GM18507 (cell line): ENCODE measurements at regions not wholly inside any gene's neighbourhood (a gene's known extent, or its start where the extent isn't known, plus 50 kb on each side); places are given as distances from the start of the nearest gene placed in this dataset.

Experiments
- DNase-seq: peaks from one replicate; pipeline ENCODE4 v3.0.0; 2011; ENCODE audit warnings: low read depth; ENCODE audit not compliant: insufficient read length; ENCODE audit errors: extremely low spot score
- FAIRE-seq: peaks from 2 replicates; lab custom pipeline; 2011; peaks lifted over from hg19 to GRCh38; lab: Jason Lieb, UNC

GRCh38 chr21:25350056-25350455 lies 257.2 kb downstream of the MRPL39 start:
- FAIRE-seq: no peak
- DNase-seq: no peak

DNA sequence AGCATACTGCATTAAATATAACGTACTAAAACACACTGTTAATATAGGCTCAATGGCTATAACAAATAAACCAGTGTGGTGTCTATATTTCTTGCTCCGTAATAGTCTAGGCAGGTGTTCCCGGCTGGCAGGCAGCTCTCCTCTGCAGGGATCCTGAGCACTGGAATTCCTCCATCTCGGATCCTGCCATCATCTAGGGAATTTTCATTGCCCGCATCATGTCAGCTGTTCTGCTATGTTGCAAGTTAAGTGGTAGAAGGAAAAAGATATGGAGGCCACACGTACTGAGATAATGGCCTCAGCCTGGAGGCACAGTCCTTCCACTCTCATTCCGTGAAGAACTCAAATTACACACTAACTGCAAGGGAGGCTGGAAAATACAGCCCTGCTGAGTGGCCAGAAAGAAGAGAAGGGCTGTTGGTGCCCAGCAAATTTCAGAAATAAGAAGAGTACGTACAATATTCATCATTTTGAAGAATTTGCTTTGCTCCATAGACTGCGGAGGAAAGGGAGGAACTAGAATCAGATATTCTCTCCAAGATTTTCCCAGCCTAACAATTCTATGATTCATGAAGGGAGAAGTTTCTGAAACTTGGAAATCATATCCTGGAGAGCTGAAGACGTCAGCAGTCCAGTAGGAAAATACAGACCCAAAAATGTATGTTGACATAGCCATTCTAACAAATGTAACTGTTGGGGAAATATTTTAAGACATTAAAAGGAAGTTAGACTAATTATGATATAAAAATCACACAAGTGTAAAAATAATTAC lies 263.3 kb downstream of the MRPL39 start:
- DNase-seq: no peak
- FAIRE-seq: no peak

DNA sequence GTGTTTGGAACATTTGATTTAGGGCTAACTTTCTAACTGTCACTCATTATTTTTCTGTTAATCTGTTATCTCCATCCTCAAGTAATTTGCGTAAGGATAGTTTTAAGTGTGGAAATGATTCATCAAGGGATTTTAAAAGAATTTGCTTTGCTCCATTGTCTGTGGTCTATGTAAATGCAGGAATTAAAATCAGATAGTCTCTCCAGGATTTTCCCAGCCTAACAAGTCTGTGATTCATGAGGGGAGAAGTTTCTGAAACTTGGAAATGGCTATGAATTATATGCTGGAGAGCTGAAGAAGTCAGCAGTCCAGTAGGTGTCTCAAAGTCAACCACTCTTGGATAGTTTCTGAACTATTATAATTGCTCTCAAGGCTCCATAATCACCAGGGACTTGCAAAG lies 264.5 kb downstream of the MRPL39 start:
- FAIRE-seq: no peak
- no peak for DNase-seq

DNA sequence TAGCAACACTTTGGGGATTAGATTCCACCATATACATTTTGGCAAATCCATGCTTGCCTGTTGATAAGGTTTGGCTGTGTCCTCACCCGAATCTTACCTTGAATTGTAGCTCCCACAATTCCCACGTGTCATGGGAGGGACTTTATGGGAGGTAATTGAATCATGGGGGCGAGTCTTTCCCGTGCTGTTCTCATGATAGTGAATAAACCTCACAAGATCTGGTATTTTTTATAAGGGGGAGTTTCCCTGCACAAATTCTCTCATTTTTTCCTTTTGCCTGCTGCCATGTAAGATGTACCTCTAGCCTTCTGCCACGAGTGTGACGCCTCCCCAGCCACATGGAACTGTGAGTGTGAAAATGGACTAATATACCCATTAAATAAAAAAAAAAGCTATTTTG lies 265.3 kb downstream of the MRPL39 start:
- FAIRE-seq (no peak), DNase-seq (no peak)

DNA sequence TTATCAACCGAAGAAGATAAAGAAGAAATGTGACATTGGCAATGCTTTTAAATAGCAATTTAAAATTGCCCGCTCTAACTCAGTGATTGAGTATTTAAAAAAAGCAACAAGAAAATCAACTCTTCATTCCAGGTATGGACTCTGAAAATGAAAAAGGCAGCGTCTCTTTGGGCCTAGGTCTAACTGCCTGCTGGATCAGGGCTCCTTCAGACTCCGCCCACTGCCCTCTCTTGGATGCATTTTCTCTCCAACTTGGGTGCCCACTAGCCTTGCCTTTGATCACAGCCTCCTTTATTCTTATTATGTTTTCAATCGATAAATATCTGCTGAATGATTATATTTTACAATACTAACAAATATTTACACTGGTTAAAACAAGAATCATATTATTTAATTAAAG lies 268.9 kb downstream of the MRPL39 start:
- FAIRE-seq (no peak), DNase-seq (no peak)

GRCh38 chr21:25334046-25334730 lies 273.1 kb downstream of the MRPL39 start:
- FAIRE-seq: no peak
- DNase-seq: no peak

DNA sequence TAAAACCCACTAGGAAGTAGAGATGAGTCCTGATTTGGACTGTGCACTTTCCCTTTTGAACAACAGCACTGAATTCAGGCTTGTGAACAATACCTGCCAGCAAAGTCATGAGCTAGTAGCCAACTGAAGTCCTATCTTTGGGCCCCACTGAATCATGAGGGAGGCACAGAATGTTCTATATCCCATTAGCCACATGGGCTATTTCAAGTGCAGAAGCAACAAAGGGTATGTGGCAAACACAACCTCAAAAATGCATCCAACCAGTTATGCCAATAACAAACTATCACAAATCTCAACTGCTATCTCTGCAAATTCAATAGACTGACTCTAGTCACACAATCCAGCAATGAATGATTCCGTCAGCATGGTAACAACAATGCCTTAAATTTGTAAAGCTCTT lies 276.0 kb downstream of the MRPL39 start:
- DNase-seq (no peak), FAIRE-seq (no peak)

GRCh38 chr21:25330266-25330665 lies 277.0 kb downstream of the MRPL39 start:
- FAIRE-seq: no peak
- no peak for DNase-seq

DNA sequence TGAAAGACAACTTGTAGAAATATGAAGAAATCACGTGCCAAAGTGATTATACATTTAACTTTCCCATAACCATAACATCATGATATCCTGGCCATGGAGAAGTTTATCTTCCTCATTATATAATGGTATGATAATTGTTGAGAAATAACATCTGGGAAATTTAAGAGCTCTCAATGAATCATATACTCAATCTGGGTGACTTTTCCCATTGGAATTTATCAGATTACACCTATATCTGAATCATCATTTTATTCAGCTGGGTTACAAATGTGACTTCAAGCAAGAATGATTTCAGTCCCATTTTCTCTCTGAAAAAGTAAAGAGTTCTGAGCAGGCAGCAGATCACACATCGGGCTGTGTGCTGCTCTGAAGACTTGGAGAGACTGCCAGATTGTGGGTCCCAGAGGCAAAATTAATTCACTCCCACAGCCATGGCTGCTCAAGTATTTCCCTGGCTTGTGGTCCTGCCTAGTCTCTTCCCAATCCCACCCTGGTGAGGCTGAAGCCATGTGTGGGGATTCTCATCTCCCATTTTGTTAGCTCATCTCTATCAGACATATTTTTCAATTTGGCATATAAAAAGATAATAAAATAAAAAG lies 278.0 kb downstream of the MRPL39 start:
- DNase-seq: no peak
- FAIRE-seq: no peak

DNA sequence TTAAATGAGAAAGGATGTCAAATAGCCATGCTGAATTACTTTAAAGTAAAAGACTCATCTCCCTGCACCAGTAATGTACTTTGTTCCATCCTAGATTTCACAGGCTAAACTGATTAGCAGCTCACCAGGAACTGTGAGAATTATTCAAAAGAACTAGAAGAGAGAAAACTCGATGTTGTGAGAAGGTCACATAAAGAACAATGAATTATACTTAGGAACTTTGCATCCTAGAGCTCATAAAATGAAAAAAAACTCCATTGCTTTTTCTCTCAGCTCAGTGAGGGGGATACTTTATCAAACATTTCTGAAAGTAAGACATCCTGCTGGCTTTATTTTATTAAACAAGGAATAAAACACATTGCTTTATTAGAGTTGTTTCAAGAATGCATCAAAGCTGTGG lies 278.5 kb downstream of the MRPL39 start:
- no peak for FAIRE-seq
- DNase-seq: no peak

DNA sequence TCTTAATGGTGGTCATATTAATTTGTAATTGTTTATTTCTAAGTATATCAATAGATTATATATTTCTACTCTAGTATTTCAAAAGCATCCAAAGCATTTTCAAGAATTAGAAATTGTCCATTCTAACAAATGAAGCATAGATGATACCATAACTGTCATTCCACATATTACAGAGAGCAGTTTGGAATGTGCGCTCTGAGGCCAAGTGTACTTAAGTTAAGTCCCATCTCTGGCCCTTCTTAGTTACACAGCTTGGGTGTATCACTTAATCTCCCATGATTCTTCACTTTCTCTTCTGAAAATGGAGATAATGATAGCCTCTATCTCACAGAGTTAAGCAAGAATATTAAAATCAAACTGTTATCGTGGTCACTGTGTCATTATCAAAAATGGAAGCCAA lies 281.1 kb downstream of the MRPL39 start:
- FAIRE-seq: no peak
- no peak for DNase-seq

DNA sequence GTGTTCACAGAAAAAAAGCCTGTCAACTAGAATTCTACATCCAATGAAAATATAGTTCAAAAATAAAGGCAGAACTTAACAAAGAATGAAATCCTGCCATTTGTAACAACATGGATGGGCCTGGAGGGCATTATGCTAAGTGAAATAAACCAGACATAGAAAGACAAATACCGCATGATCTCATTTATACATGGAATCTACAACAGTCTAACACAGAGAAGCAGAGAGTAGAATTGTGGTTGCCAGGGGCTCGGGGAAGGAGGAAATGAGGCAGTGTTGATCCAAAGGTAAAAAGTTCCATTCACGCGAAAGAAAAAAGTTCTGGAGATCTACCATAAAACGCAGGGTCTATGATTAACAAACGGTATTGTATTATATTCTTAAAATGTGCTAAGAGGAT lies 282.6 kb downstream of the MRPL39 start:
- FAIRE-seq: no peak

GRCh38 chr21:25323356-25323949 lies 283.8 kb downstream of the MRPL39 start:
- DNase-seq (no peak), FAIRE-seq (no peak)

More for the DNA sequence above, 282.6 kb downstream of the MRPL39 start:
- no peak for DNase-seq

- DNase-seq (no peak), FAIRE-seq (peak; percentile 24)
Measured at GRCh38 chr21:25314247-25314646, 293.0 kb downstream of the MRPL39 start.

DNA sequence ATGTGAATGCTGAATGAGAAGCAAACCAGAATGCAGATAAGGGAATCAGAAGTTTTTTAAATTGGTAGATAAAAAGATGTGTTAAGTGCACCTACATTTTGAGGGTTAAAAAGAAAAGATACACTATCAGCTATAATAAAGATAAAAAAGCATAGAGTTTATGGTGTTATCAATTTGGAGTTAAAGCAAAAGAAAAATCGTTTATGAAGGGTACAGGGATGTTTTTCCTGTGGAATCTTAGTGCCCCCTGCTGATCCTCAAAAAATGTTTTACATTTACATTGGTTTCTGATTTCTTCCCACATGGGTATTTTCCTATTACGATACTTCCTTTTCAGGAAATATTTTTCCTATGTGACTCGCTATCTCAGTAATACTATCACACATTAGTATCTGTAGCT lies 293.5 kb downstream of the MRPL39 start:
- FAIRE-seq (peak; percentile 35), DNase-seq (no peak)

- FAIRE-seq: no peak
- DNase-seq: no peak
Measured at GRCh38 chr21:25307489-25307888, 299.8 kb downstream of the MRPL39 start.

DNA sequence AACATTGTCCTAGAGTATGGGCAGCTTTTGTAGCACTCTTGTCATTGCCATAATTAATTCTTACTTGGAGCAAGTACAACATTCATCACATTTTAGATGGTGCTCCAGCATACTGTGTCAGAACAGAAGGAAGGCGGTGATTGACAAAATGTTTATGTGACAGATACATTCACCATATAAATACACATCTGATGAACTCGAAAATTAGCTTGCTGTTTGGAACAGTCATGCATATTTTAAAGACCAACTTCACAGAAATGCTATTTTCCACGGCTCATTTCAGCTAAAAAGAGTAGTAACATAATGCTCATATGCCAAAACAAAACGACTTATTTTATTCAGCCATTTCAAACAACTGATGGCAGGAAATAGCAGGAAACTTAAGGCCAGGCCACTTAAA lies 302.7 kb downstream of the MRPL39 start:
- no peak for DNase-seq
- no peak for FAIRE-seq

GRCh38 chr21:25300632-25301031 lies 306.6 kb downstream of the MRPL39 start:
- FAIRE-seq: no peak

DNA sequence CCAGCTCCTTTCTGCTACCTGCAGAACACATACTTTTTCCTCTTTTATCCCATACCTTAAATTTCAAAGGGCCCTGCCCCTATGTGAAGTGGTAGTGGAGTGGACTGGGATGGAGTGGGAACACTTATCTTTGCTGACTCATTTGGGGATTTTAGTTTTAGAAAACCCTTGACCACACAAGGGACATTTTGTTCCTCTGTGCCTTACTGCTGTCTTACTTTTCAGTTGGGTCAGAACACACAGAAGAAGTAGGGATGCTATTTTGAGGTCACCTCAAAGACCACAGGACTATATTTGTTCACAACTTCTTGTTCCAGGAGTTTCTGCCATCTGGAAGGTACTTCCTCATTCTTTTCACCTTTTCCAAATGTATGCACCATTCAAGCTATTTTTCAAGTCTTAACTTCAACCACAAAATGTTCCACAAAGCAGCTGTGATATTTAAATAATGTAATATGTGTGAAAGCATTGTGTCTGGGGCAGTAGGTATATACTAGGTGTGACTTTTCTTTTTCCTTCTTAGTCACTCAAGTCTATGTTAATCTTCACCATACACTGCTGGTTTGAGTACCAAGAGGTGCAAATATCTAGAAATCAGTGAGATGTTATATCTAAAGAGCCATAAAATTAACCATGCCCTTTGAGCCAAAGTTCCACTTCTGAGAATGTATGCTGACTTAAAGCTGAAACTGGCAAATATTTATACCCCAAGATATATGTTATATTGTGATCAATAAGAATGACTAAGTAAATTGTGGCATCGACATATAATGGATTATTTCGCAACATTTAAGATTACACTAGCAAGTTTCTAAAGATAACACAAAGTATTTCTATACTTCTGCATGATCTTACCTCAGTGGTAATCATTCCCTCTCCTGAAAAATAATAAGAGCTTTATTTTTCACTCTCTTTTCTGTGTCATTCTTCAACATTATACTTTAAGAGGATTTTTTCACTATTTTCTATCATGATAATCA lies 308.5 kb downstream of the MRPL39 start:
- DNase-seq (peak; percentile 3), FAIRE-seq (peak; percentile 99)

More at GRCh38 chr21:25300632-25301031, 306.6 kb downstream of the MRPL39 start:
- DNase-seq: no peak
